Fibroblast of the aortic adventitia (primary cell): ENCODE measurements at regions not wholly inside any gene's neighbourhood (a gene's known extent, or its start where the extent isn't known, plus 50 kb on each side); places are given as distances from the start of the nearest gene placed in this dataset.
A peak's percentile ranks its signal among the peaks of the same experiment; 100 is the strongest.

ENCODE experiments used
- DNase-seq: peaks from one replicate; pipeline ENCODE4 v3.0.0-alpha.2; 2010; ENCODE audit warnings: low read depth
- H3K4me3 ChIP-seq: 2 replicates; pipeline ENCODE4 v1.5.1; 2011; ENCODE audit warnings: low read depth, mild to moderate bottlenecking, control low read depth, low read length, moderate library complexity
- TF ChIP-seq, protein P1 (sequence below): IDR thresholded peaks from 2 replicates; pipeline ENCODE4 v1.5.1; 2011; ENCODE audit warnings: mild to moderate bottlenecking, low read length, control low read depth, inconsistent platforms; ENCODE audit not compliant: insufficient read depth

- H3K4me3 ChIP-seq: no peak overlapping the region
- no peak for DNase-seq
- TF ChIP-seq, protein P1, sequence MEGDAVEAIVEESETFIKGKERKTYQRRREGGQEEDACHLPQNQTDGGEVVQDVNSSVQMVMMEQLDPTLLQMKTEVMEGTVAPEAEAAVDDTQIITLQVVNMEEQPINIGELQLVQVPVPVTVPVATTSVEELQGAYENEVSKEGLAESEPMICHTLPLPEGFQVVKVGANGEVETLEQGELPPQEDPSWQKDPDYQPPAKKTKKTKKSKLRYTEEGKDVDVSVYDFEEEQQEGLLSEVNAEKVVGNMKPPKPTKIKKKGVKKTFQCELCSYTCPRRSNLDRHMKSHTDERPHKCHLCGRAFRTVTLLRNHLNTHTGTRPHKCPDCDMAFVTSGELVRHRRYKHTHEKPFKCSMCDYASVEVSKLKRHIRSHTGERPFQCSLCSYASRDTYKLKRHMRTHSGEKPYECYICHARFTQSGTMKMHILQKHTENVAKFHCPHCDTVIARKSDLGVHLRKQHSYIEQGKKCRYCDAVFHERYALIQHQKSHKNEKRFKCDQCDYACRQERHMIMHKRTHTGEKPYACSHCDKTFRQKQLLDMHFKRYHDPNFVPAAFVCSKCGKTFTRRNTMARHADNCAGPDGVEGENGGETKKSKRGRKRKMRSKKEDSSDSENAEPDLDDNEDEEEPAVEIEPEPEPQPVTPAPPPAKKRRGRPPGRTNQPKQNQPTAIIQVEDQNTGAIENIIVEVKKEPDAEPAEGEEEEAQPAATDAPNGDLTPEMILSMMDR: no peak
Observed at GRCh38 chr9:26754509-26755164, 138.0 kb downstream of the CAAP1 start.

DNA sequence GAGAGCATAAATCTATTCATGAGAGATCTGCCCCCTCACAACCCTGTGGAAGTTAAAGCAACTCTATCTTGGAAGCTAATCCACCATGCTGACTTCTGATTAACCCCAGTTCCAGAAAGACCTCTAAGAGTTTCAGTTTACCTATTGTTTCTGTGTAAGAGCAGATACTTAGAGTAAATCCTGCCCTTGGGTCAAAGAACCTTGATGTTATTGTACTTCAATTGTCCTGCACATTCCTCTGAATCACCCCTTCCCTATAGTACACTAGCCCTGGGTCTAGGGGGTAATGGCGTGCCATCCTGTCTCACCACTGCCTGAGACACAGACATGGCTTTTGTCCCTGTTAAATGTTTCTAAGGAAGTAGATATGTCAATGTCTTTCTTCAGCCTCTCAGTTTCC lies 138.6 kb downstream of the CAAP1 start:
- no peak overlapping the region for H3K4me3 ChIP-seq
- TF ChIP-seq, protein P1: no peak
- no peak for DNase-seq

- no peak overlapping the region for H3K4me3 ChIP-seq
- TF ChIP-seq, protein P1: no peak
- no peak for DNase-seq
Observed at GRCh38 chr9:26750162-26750561, 142.4 kb downstream of the CAAP1 start.

GRCh38 chr9:26748449-26749058 lies 144.0 kb downstream of the CAAP1 start:
- DNase-seq: no peak
- H3K4me3 ChIP-seq: no peak overlapping the region

GRCh38 chr9:26747611-26748010 lies 145.0 kb downstream of the CAAP1 start:
- TF ChIP-seq, protein P1: no peak
- DNase-seq: no peak
- H3K4me3 ChIP-seq: no peak overlapping the region

More at GRCh38 chr9:26748449-26749058, 144.0 kb downstream of the CAAP1 start:
- TF ChIP-seq, protein P1: no peak

DNA sequence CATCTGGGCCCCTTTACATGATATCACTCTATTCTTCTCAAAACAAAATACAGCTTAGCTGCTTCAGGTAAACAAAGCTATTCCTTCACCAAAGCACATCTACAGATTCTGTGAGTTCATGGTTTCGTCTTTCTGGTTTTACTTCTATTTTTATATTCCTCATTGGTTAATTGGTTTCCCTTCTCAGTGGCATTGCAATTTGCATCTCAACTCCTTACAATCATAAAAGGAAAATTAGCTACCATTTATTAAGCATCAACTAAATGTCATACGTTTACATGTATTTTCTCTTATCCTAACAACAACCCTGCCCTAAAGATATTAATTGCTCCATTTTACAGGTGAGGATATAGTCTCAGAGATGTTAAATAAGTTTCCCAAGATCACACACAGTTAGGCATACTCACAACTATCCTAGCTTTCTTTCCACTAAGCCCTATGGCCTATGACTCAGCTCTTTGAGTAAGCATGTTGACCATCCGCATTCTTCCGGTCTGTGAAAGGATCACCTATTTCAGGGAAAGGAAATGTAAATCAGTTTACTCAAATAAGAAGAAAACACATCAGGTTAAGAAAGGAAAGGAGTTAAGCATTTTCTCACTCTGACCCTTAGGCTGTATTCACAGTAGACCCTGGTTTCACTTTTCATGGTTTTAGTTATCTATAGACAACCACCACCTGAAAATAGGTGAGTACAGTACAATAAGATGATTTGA lies 146.1 kb downstream of the CAAP1 start:
- DNase-seq: peak; percentile 3
- H3K4me3 ChIP-seq: no peak overlapping the region
- TF ChIP-seq, protein P1: no peak
